Neural cell (in vitro differentiated cells): ENCODE measurements at regions not wholly inside any gene's neighbourhood (a gene's known extent, or its start where the extent isn't known, plus 50 kb on each side); places are given as distances from the start of the nearest gene placed in this dataset.

Experiments used
- H2AFZ ChIP-seq: fragments of 200-600, 300-800 bp; sonication (generic), shearing (Covaris generic); 2 replicates; pipeline ENCODE4 v1.6.0; 2014; ENCODE audit warnings: low read depth, mild to moderate bottlenecking, antibody characterized with exemption, low read length, moderate library complexity
- H3F3A ChIP-seq: fragments of 200-600 bp; shearing (Covaris generic); 2 replicates; pipeline ENCODE4 v1.6.1; 2016; ENCODE audit warnings: mild to moderate bottlenecking, moderate library complexity, mixed read lengths, antibody characterized with exemption, low read length; ENCODE audit not compliant: insufficient read depth, poor library complexity, severe bottlenecking
- H3K27ac ChIP-seq: fragments of 200-600, 300-800 bp; sonication (generic), shearing (Covaris generic); 2 replicates; pipeline ENCODE4 v1.5.1; 2014; ENCODE audit warnings: mild to moderate bottlenecking, low read length, moderate library complexity
- H3K27me3 ChIP-seq: fragments of 300-800, 200-600 bp; sonication (generic), shearing (Covaris generic); 2 replicates; pipeline ENCODE4 v1.6.0; 2014; ENCODE audit warnings: mild to moderate bottlenecking, low read depth, low read length, moderate library complexity; ENCODE audit not compliant: insufficient read depth
- H3K36me3 ChIP-seq: fragments of 300-800, 200-600 bp; sonication (generic), shearing (Covaris generic); 2 replicates; pipeline ENCODE4 v1.5.1; 2014; ENCODE audit warnings: mild to moderate bottlenecking, antibody characterized with exemption, low read length, moderate library complexity; ENCODE audit not compliant: insufficient read depth
- H3K4me2 ChIP-seq: fragments of 300-800, 200-600 bp; sonication (generic), shearing (Covaris generic); 2 replicates; pipeline ENCODE4 v1.6.0; 2014; ENCODE audit warnings: mild to moderate bottlenecking, low read length
- H3K4me3 ChIP-seq: fragments of 300-800, 200-600 bp; sonication (generic), shearing (Covaris generic); 2 replicates; pipeline ENCODE4 v1.5.1; 2014; ENCODE audit warnings: mild to moderate bottlenecking, low read length, moderate library complexity
- H3K79me2 ChIP-seq: fragments of 200-600 bp; shearing (Covaris generic); replicated peaks from 2 replicates; pipeline ENCODE4 v1.6.0; 2014; ENCODE audit warnings: mild to moderate bottlenecking, low read length, moderate library complexity; ENCODE audit not compliant: insufficient read depth
- H3K9ac ChIP-seq: fragments of 300-800, 200-600 bp; sonication (generic), shearing (Covaris generic); 2 replicates; pipeline ENCODE4 v1.6.1; 2016; ENCODE audit warnings: mild to moderate bottlenecking, low read length, mixed read lengths
- H3K9me2 ChIP-seq: fragments of 200-600 bp; shearing (Covaris generic); 2 replicates; pipeline ENCODE4 v1.6.1; 2016; ENCODE audit warnings: mild to moderate bottlenecking, low read length, mixed read lengths; ENCODE audit not compliant: insufficient read depth
- H3K9me3 ChIP-seq: fragments of 200-600, 300-800 bp; sonication (generic), shearing (Covaris generic); 2 replicates; pipeline ENCODE4 v1.6.1; 2016; ENCODE audit warnings: mild to moderate bottlenecking, mixed run types, low read length, moderate library complexity, mixed read lengths
- H4K20me1 ChIP-seq: fragments of 200-600 bp; shearing (Covaris generic); 2 replicates; pipeline ENCODE4 v1.6.1; 2016; ENCODE audit warnings: mild to moderate bottlenecking, mixed run types; ENCODE audit not compliant: insufficient read depth
- EP300 ChIP-seq: fragments of 450-650 bp; conservative IDR thresholded peaks from 2 replicates; pipeline ENCODE4 v1.6.1; 2014; ENCODE audit warnings: antibody characterized with exemption, mild to moderate bottlenecking, moderate library complexity; ENCODE audit not compliant: poor library complexity, severe bottlenecking
- MXI1 ChIP-seq: fragments of 450-650 bp; conservative IDR thresholded peaks from 2 replicates; pipeline ENCODE4 v1.6.1; 2014; ENCODE audit warnings: antibody characterized with exemption, mild to moderate bottlenecking; ENCODE audit not compliant: poor library complexity, severe bottlenecking
- POLR2AphosphoS5 ChIP-seq: IDR thresholded peaks from 2 replicates; pipeline ENCODE4 v1.6.1; 2012
- RAD21 ChIP-seq: fragments of 450-650 bp; conservative IDR thresholded peaks from 2 replicates; pipeline ENCODE4 v1.6.1; 2014; ENCODE audit warnings: antibody characterized with exemption, mild to moderate bottlenecking, moderate library complexity
- REST ChIP-seq: IDR thresholded peaks from 2 replicates; pipeline ENCODE4 v1.6.1; 2012; ENCODE audit warnings: borderline replicate concordance
- TAF1 ChIP-seq: IDR thresholded peaks from 2 replicates; pipeline ENCODE4 v1.6.1; 2012; ENCODE audit warnings: low read depth

DNA sequence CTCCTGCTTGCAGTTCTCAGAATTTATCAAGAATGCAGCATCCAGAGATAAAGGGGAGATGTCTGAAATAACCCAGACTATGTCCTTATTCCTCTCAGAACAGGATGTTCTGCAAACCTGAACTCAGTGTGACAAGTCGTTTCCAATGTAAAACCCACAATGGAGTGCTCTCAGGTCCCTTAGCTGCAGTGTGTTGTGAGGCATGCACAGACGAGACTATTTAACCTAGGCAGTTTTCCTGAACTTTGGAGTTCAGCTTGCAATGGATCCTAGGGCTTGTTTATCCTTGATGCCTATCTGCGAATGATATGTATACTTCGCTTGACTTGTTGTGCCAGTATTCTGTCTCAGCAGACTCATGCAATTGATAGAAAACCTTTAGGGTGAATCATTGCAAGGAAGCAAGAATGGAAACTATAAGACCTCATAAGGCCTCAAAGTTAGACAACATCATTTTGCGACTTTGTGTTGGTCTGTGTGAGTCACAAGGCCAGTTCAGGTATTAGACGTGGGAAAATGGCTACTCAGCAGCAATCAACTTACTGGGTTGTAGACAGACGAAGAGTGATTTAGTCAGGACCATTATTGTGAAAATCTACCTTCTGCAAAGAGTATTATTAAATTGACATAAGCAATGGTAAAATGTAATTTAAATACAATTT, 2439.9 kb upstream of the PCDH20 start:
- H3K9ac ChIP-seq = no peak overlapping the region
- no peaks in the 10 kb centered on the region for H4K20me1 ChIP-seq
- no peaks in the 10 kb centered on the region for H3K27me3 ChIP-seq
- H3K27ac ChIP-seq = no peak overlapping the region
- H3K4me2 ChIP-seq = no peak overlapping the region
- H3K9me3 ChIP-seq = no peaks in the 10 kb centered on the region
- H3K4me3 ChIP-seq = no peak overlapping the region
- TF ChIP-seq TAF1 (no peak), EP300 (no peak)
- H3K9me2 ChIP-seq = no peaks in the 10 kb centered on the region
- H3F3A ChIP-seq = no peaks in the 10 kb centered on the region
- H3K36me3 ChIP-seq = no peaks in the 10 kb centered on the region
- no peak overlapping the region for H2AFZ ChIP-seq
- no peaks in the 10 kb centered on the region for H3K79me2 ChIP-seq

- Histone ChIP-seq H3K27me3 (no peaks in the 10 kb centered on the region), H3K79me2 (no peaks in the 10 kb centered on the region), H3K27ac (no peak overlapping the region), H2AFZ (no peak overlapping the region), H3K4me2 (no peak overlapping the region), H4K20me1 (no peaks in the 10 kb centered on the region), H3K9ac (no peak overlapping the region), H3K4me3 (no peak overlapping the region), H3K9me2 (no peaks in the 10 kb centered on the region), H3F3A (no peaks in the 10 kb centered on the region), H3K9me3 (no peaks in the 10 kb centered on the region), H3K36me3 (no peaks in the 10 kb centered on the region)
- TF ChIP-seq REST (no peak), EP300 (no peak), POLR2AphosphoS5 (peak; percentile 38)
Measured at GRCh38 chr13:63853816-63854215, 2438.2 kb upstream of the PCDH20 start.

- no peak for TF ChIP-seq REST
- TF ChIP-seq EP300 = no peak
- no peak for TF ChIP-seq MXI1
- no peak for TF ChIP-seq RAD21
- no peak for TF ChIP-seq TAF1
- no peaks in the 10 kb centered on the region for H3K9me2 ChIP-seq
- no peaks in the 10 kb centered on the region for H3F3A ChIP-seq
- H2AFZ ChIP-seq = no peak overlapping the region
- no peaks in the 10 kb centered on the region for H3K36me3 ChIP-seq
- H3K27ac ChIP-seq = no peak overlapping the region
- H4K20me1 ChIP-seq = no peaks in the 10 kb centered on the region
- H3K4me3 ChIP-seq = no peak overlapping the region
- H3K27me3 ChIP-seq = no peaks in the 10 kb centered on the region
- H3K4me2 ChIP-seq = no peak overlapping the region
- H3K79me2 ChIP-seq = no peaks in the 10 kb centered on the region
- H3K9me3 ChIP-seq = no peaks in the 10 kb centered on the region
- no peak overlapping the region for H3K9ac ChIP-seq
Measured at GRCh38 chr13:63851526-63851925, 2435.9 kb upstream of the PCDH20 start.
